Keratinocyte (primary cell): ENCODE measurements at regions not wholly inside any gene's neighbourhood (a gene's known extent, or its start where the extent isn't known, plus 50 kb on each side); places are given as distances from the start of the nearest gene placed in this dataset.

Source experiments
- DNase-seq: peaks from one replicate; pipeline ENCODE4 v3.0.0-alpha.2; 2011; ENCODE audit warnings: low read depth, missing footprints, low spot score
- FAIRE-seq: peaks from 2 replicates; lab custom pipeline; 2011; peaks lifted over from hg19 to GRCh38; lab: Jason Lieb, UNC
- H2AFZ ChIP-seq: 2 replicates; pipeline ENCODE4 v1.6.0; 2012; ENCODE audit warnings: low read length, control low read depth, inconsistent platforms; ENCODE audit not compliant: control insufficient read depth
- H3K27ac ChIP-seq: 2 replicates; pipeline ENCODE4 v1.5.1; 2011; ENCODE audit warnings: low read length; ENCODE audit not compliant: control insufficient read depth, insufficient read depth
- H3K27me3 ChIP-seq: 3 replicates; pipeline ENCODE4 v1.6.0; 2011; ENCODE audit warnings: low read length; ENCODE audit not compliant: control insufficient read depth, insufficient read depth; ENCODE audit errors: extremely low read depth
- H3K36me3 ChIP-seq, 2 experiments: 2 replicates in 1 of 2; 3 replicates in 1 of 2; pipeline ENCODE4 v1.5.1; 2011; ENCODE audit warnings: low read length in 2 of 2, mild to moderate bottlenecking in 1 of 2; ENCODE audit not compliant: control insufficient read depth in 2 of 2, insufficient read depth in 2 of 2; ENCODE audit errors: extremely low read depth in 1 of 2
- H3K4me1 ChIP-seq: 3 replicates; pipeline ENCODE4 v1.5.1; 2011; ENCODE audit warnings: low read length; ENCODE audit not compliant: control insufficient read depth, insufficient read depth; ENCODE audit errors: extremely low read depth
- H3K4me2 ChIP-seq: 3 replicates; pipeline ENCODE4 v1.6.0; 2011; ENCODE audit warnings: low read depth, low read length; ENCODE audit not compliant: control insufficient read depth, insufficient read depth; ENCODE audit errors: extremely low read depth
- H3K4me3 ChIP-seq, 3 experiments: fragments of 200-600 bp in 1 of 3; sonication (generic) in 1 of 3; 2 replicates in 2 of 3; 3 replicates in 1 of 3; pipeline ENCODE4 v1.5.1; 2011 to 2016; ENCODE audit warnings: low read length in 3 of 3, mild to moderate bottlenecking in 3 of 3, control low read depth in 2 of 3, inconsistent platforms in 1 of 3, low read depth in 1 of 3, mixed read lengths in 1 of 3, mixed run types in 1 of 3, moderate library complexity in 1 of 3; ENCODE audit not compliant: control insufficient read depth in 2 of 3, insufficient read depth in 2 of 3; ENCODE audit errors: extremely low read depth in 1 of 3
- H3K79me2 ChIP-seq: 2 replicates; pipeline ENCODE4 v1.6.0; 2012; ENCODE audit warnings: low read length; ENCODE audit not compliant: control insufficient read depth, insufficient read depth
- H3K9ac ChIP-seq: 3 replicates; pipeline ENCODE4 v1.6.0; 2011; ENCODE audit warnings: low read length; ENCODE audit not compliant: control insufficient read depth, insufficient read depth; ENCODE audit errors: extremely low read depth
- H3K9me1 ChIP-seq: 3 replicates; pipeline ENCODE4 v1.6.0; 2011; ENCODE audit warnings: low read length; ENCODE audit not compliant: control insufficient read depth, insufficient read depth; ENCODE audit errors: extremely low read depth
- H3K9me3 ChIP-seq: 2 replicates; pipeline ENCODE4 v1.5.1; 2012; ENCODE audit warnings: low read depth, low read length; ENCODE audit not compliant: control insufficient read depth
- H4K20me1 ChIP-seq: 3 replicates; pipeline ENCODE4 v1.6.0; 2011; ENCODE audit warnings: low read length; ENCODE audit not compliant: control insufficient read depth, insufficient read depth; ENCODE audit errors: extremely low read depth
- CTCF ChIP-seq, 3 experiments: IDR thresholded peaks in 1 of 3; conservative IDR thresholded peaks in 1 of 3; optimal IDR thresholded peaks in 1 of 3; 2 replicates in 2 of 3; 3 replicates in 1 of 3; pipeline versions ENCODE3 to v1.5.1; 2011; ENCODE audit warnings: low read length in 3 of 3, mild to moderate bottlenecking in 3 of 3, moderate library complexity in 2 of 3, control low read depth in 1 of 3, inconsistent platforms in 1 of 3; ENCODE audit not compliant: insufficient read depth in 2 of 3; ENCODE audit errors: extremely low read depth in 1 of 3
- EZH2 ChIP-seq: IDR thresholded peaks from one replicate; pipeline ENCODE4 v1.6.1; 2012; ENCODE audit warnings: inconsistent platforms, mild to moderate bottlenecking, low read length, moderate library complexity
- dilution Hi-C: fragments of 300-500 bp; cut with MboI; formaldehyde crosslinking; loops from one replicate; pipeline ENCODE4 v1.7.0; 2020; ENCODE audit warnings: low sequenced_read_pairs; ENCODE audit not compliant: extremely low pct_ligation_motif_present

DNA sequence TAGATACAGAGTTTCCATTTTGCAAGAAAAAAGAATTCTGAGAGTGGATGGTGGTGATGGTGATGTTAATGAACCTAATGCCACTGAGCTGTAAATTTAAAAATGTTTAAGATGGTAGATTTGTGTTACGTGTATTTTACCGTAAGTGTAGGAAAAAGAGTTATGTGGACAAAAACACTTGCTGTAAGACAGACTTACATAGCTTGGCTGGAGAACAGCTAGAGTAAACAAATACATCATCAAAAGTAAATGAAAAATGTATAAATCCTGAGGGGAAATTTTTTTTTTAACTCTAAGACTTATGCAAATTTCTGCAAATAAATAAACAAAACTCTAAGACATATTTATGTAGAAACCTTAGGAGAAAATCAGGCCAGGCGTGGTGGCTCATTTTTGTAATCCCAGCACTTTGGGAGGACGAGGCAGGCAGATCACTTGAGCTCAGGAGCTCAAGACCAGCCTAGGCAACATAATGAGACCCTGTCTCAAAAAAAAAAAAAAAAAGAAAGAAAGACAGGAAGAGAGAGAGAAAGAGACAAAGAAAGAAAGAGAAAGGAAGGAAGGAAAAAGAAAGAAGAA lies 66.2 kb upstream of the CDK13 start:
- no peaks in the 10 kb centered on the region for H3K4me1 ChIP-seq
- no peaks in the 10 kb centered on the region for H4K20me1 ChIP-seq
- H2AFZ ChIP-seq = no peak overlapping the region
- H3K27ac ChIP-seq = no peak overlapping the region
- no peak overlapping the region for H3K9ac ChIP-seq
- FAIRE-seq = no peak
- dilution Hi-C loops = no loop called here
- H3K9me3 ChIP-seq = no peaks in the 10 kb centered on the region
- TF ChIP-seq EZH2 = no peak
- no peak for TF ChIP-seq CTCF (optimal IDR thresholded peaks at IDR 0.05 in 1 of 3, IDR thresholded peaks at IDR 0.05 in 1 of 3, conservative IDR thresholded peaks at IDR 0.05 in 1 of 3; ENCODE audit: extremely low read depth in 1 of 3, insufficient read depth in 2 of 3, low read length in 3 of 3)
- H3K9me1 ChIP-seq = no peaks in the 10 kb centered on the region
- no peaks in the 10 kb centered on the region for H3K36me3 ChIP-seq
- no peak overlapping the region for H3K4me2 ChIP-seq
- H3K4me3 ChIP-seq = no peak overlapping the region
- DNase-seq = no peak
- H3K79me2 ChIP-seq = no peaks in the 10 kb centered on the region
- H3K27me3 ChIP-seq = no peaks in the 10 kb centered on the region

DNA sequence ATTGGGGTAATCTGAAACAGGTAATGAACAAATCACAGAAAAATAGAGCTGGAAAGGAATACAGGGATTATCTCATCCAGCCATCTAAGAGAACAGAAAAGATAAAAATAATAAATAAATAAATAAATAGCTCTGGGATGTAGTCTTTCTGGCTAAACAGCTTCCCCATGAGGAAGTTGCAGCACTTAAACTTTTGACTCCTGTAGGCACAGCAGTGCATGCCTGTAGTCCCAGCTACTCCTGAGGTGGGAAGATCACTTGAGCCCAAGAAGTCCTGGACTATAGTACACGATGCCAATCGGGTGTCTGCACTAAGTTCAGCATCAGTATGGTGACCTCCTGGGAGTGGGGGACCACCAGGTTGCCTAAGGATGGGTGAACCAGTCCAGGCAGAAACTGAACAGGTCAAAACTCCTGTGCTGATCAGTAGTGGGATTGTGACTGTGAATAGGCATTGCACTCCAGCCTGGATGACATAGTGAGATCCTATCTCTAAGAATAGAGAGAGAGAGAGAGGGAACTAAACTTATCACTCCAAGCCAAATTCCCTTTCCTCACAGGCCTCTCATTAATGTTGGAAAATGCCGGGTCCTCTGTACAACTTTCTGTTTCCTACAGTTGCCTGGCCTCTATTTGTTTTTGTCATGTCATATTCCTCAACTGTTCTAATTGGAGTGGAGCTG lies 61.7 kb upstream of the CDK13 start:
- Histone ChIP-seq H3K27ac (no peak overlapping the region), H3K4me2 (no peak overlapping the region), H4K20me1 (no peaks in the 10 kb centered on the region), H3K4me1 (no peaks in the 10 kb centered on the region), H3K9me1 (no peaks in the 10 kb centered on the region), H3K9ac (no peak overlapping the region), H2AFZ (no peak overlapping the region), H3K9me3 (no peaks in the 10 kb centered on the region), H3K4me3 (no peak overlapping the region), H3K36me3 (no peaks in the 10 kb centered on the region), H3K79me2 (no peaks in the 10 kb centered on the region), H3K27me3 (no peaks in the 10 kb centered on the region)
- no peak for DNase-seq
- no peak for FAIRE-seq
- dilution Hi-C loops = no loop called here
- TF ChIP-seq EZH2 = no peak
- TF ChIP-seq CTCF (optimal IDR thresholded peaks at IDR 0.05 in 1 of 3, IDR thresholded peaks at IDR 0.05 in 1 of 3, conservative IDR thresholded peaks at IDR 0.05 in 1 of 3; ENCODE audit: extremely low read depth in 1 of 3, insufficient read depth in 2 of 3, low read length in 3 of 3) = no peak
